Astrocyte (in vitro differentiated cells and primary cell): ENCODE measurements at regions not wholly inside any gene's neighbourhood (a gene's known extent, or its start where the extent isn't known, plus 50 kb on each side); places are given as distances from the start of the nearest gene placed in this dataset.
"Not testable (repeated sequence)": the region's sequence is repeated elsewhere in the genome, so short reads cannot be mapped to it uniquely, and the experiment has no call there.

ENCODE experiments used
- DNase-seq: peaks from one replicate; pipeline ENCODE4 v3.0.0-alpha.2; 2010; ENCODE audit warnings: low read depth
- FAIRE-seq: peaks from 2 replicates; lab custom pipeline; 2011; peaks lifted over from hg19 to GRCh38; lab: Jason Lieb, UNC
- H2AFZ ChIP-seq: 2 replicates; pipeline ENCODE4 v1.6.0; 2012; ENCODE audit warnings: low read depth, low read length, inconsistent platforms
- H3K27ac ChIP-seq: 2 replicates; pipeline ENCODE4 v1.5.1; 2011; ENCODE audit warnings: low read depth, low read length, inconsistent platforms
- H3K27me3 ChIP-seq: 2 replicates; pipeline ENCODE4 v1.6.0; 2011; ENCODE audit warnings: low read length, inconsistent platforms; ENCODE audit not compliant: insufficient read depth
- H3K36me3 ChIP-seq: 2 replicates; pipeline ENCODE4 v1.5.1; 2011; ENCODE audit warnings: low read length, inconsistent platforms; ENCODE audit not compliant: insufficient read depth
- H3K4me1 ChIP-seq: 2 replicates; pipeline ENCODE4 v1.5.1; 2011; ENCODE audit warnings: low read length, inconsistent platforms; ENCODE audit not compliant: insufficient read depth
- H3K4me2 ChIP-seq: 2 replicates; pipeline ENCODE4 v1.6.0; 2012; ENCODE audit warnings: low read length, inconsistent platforms
- H3K4me3 ChIP-seq: 2 replicates; pipeline ENCODE4 v1.5.1; 2011; ENCODE audit warnings: low read depth, mild to moderate bottlenecking, low read length, inconsistent platforms; ENCODE audit not compliant: insufficient read depth
- H3K79me2 ChIP-seq: 2 replicates; pipeline ENCODE4 v1.6.0; 2012; ENCODE audit warnings: mild to moderate bottlenecking, low read length, inconsistent platforms; ENCODE audit not compliant: insufficient read depth
- H3K9ac ChIP-seq: 2 replicates; pipeline ENCODE4 v1.6.0; 2012; ENCODE audit warnings: mild to moderate bottlenecking, low read length, inconsistent platforms
- H3K9me3 ChIP-seq: 2 replicates; pipeline ENCODE4 v1.5.1; 2012; ENCODE audit warnings: low read depth, mild to moderate bottlenecking, low read length, inconsistent platforms; ENCODE audit not compliant: insufficient read depth
- H4K20me1 ChIP-seq: 2 replicates; pipeline ENCODE4 v1.6.0; 2012; ENCODE audit warnings: low read length, inconsistent platforms; ENCODE audit not compliant: insufficient read depth
- H3K27ac Mint-ChIP-seq: one replicate; pipeline ENCODE4 v1.8.0; 2021; ENCODE audit warnings: mild to moderate bottlenecking, mixed read lengths; ENCODE audit not compliant: unreplicated experiment
- H3K27me3 Mint-ChIP-seq: one replicate; pipeline ENCODE4 v1.8.0; 2021; ENCODE audit warnings: low read depth, mixed read lengths; ENCODE audit not compliant: unreplicated experiment
- H3K36me3 Mint-ChIP-seq: one replicate; pipeline ENCODE4 v1.8.0; 2021; ENCODE audit warnings: low read depth, mixed read lengths; ENCODE audit not compliant: unreplicated experiment
- H3K4me1 Mint-ChIP-seq: one replicate; pipeline ENCODE4 v1.8.0; 2021; ENCODE audit warnings: low read depth, mixed read lengths; ENCODE audit not compliant: unreplicated experiment
- H3K4me3 Mint-ChIP-seq: one replicate; pipeline ENCODE4 v1.8.0; 2021; ENCODE audit warnings: mild to moderate bottlenecking, moderate library complexity, mixed read lengths; ENCODE audit not compliant: unreplicated experiment
- H3K9me3 Mint-ChIP-seq: one replicate; pipeline ENCODE4 v1.8.0; 2021; ENCODE audit warnings: mild to moderate bottlenecking, mixed read lengths; ENCODE audit not compliant: unreplicated experiment
- EZH2 ChIP-seq: IDR thresholded peaks from 2 replicates; pipeline ENCODE4 v1.6.1; 2012; ENCODE audit warnings: mild to moderate bottlenecking, low read length, inconsistent platforms; ENCODE audit not compliant: insufficient read depth
- TF ChIP-seq, protein P1 (sequence below): IDR thresholded peaks from 2 replicates; pipeline ENCODE4 v1.5.1; 2011; ENCODE audit warnings: low read depth, mild to moderate bottlenecking, inconsistent platforms, low read length, moderate library complexity; ENCODE audit not compliant: insufficient read depth

DNA sequence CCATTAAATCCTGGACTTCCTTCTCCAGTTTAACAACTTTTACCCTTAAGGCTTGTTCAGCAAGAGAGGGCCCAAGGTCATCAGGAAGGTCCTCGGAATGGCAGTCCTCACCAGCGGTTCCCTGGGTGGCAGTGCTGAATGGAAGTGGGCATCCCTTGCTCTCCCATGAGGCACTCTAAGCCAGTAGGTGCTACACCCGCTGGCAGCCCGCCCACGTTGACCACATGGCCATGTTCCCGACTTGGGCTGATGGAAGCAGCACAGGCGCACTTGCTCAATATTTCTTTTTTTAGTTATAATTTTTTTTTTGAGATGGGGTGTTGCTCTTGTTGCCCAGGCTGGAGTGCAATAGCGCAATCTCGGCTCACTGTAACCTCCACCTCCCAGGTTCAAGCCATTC lies 277.9 kb downstream of the ZC4H2 start:
- FAIRE-seq (no peak), DNase-seq (no peak)
- Histone ChIP-seq H3K4me1 (no peaks in the 10 kb centered on the region), H4K20me1 (no peaks in the 10 kb centered on the region), H3K27me3 (no peaks in the 10 kb centered on the region), H2AFZ (no peak overlapping the region), H3K4me2 (no peak overlapping the region), H3K27ac (no peak overlapping the region), H3K79me2 (no peaks in the 10 kb centered on the region), H3K9me3 (no peaks in the 10 kb centered on the region), H3K36me3 (no peaks in the 10 kb centered on the region), H3K4me3 (no peak overlapping the region), H3K9ac (no peak overlapping the region)
- Mint-ChIP-seq H3K4me1 (no peaks in the 10 kb centered on the region), H3K9me3 (peaks cover 2% of the 10 kb centered on the region), H3K27me3 (no peaks in the 10 kb centered on the region), H3K4me3 (no peak overlapping the region), H3K27ac (no peak overlapping the region), H3K36me3 (no peaks in the 10 kb centered on the region)
- TF ChIP-seq, protein P1, sequence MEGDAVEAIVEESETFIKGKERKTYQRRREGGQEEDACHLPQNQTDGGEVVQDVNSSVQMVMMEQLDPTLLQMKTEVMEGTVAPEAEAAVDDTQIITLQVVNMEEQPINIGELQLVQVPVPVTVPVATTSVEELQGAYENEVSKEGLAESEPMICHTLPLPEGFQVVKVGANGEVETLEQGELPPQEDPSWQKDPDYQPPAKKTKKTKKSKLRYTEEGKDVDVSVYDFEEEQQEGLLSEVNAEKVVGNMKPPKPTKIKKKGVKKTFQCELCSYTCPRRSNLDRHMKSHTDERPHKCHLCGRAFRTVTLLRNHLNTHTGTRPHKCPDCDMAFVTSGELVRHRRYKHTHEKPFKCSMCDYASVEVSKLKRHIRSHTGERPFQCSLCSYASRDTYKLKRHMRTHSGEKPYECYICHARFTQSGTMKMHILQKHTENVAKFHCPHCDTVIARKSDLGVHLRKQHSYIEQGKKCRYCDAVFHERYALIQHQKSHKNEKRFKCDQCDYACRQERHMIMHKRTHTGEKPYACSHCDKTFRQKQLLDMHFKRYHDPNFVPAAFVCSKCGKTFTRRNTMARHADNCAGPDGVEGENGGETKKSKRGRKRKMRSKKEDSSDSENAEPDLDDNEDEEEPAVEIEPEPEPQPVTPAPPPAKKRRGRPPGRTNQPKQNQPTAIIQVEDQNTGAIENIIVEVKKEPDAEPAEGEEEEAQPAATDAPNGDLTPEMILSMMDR: no peak
- TF ChIP-seq EZH2: no peak

DNA sequence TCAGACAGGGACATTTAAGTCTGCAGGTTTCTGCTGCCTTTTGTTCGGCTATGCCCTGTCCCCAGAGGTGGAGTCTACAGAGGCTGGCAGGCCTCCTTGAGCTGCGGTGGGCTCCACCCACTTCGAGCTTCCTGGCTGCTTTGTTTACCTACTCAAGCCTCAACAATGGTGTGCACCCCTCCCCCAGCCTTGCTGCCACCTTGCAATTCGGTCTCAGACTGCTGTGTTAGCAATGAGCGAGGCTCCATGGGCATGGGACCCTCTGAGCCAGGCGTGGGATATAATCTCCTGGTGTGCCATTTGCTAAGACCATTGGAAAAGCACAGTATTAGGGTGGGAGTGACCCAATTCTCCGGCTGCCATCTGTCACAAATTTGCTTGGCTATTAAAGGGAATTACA lies 280.9 kb downstream of the ZC4H2 start:
- DNase-seq, H3K4me3 ChIP-seq, H3K27ac ChIP-seq, H3K9me3 Mint-ChIP-seq, H2AFZ ChIP-seq, H3K79me2 ChIP-seq, H3K9ac ChIP-seq, H3K27ac Mint-ChIP-seq, H4K20me1 ChIP-seq, H3K36me3 Mint-ChIP-seq, FAIRE-seq, H3K4me1 ChIP-seq, H3K4me2 ChIP-seq, H3K27me3 ChIP-seq, H3K4me3 Mint-ChIP-seq, H3K9me3 ChIP-seq, H3K4me1 Mint-ChIP-seq, H3K27me3 Mint-ChIP-seq, H3K36me3 ChIP-seq: not testable (repeated sequence)

DNA sequence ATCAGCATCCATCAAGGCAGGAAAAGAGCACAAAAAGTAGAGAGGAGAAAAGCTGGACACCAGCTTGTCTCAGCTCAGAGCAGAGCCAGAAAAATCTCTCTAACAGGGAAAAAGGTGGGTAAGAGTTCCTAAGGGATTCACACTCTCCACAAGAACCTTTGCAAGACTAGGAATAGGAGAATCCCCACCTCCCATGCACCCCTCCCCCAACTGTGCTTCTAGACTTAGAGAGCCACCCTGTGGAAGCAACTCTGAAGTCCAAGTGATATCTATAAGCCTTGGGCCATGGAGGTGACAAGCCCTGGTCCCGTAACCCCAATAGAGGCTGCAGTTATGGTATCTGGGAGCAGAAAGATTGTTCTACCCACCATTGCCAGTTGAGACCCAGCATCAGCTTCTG lies 267.6 kb upstream of the MTMR8 start:
- Histone ChIP-seq H3K4me1 (no peaks in the 10 kb centered on the region), H4K20me1 (no peaks in the 10 kb centered on the region), H3K4me3 (no peak overlapping the region), H3K79me2 (no peaks in the 10 kb centered on the region), H3K27me3 (no peaks in the 10 kb centered on the region), H3K9ac (no peak overlapping the region), H3K36me3 (no peaks in the 10 kb centered on the region), H2AFZ (no peak overlapping the region), H3K9me3 (no peaks in the 10 kb centered on the region), H3K27ac (no peak overlapping the region), H3K4me2 (no peak overlapping the region)
- H3K4me1 Mint-ChIP-seq: no peaks in the 10 kb centered on the region
- H3K27ac Mint-ChIP-seq: no peak overlapping the region
- TF ChIP-seq, protein P1: no peak
- TF ChIP-seq EZH2: no peak
- no peaks in the 10 kb centered on the region for H3K36me3 Mint-ChIP-seq
- peaks cover 3% of the 10 kb centered on the region for H3K9me3 Mint-ChIP-seq
- no peak overlapping the region for H3K4me3 Mint-ChIP-seq
- DNase-seq (no peak), FAIRE-seq (no peak)
- H3K27me3 Mint-ChIP-seq: no peaks in the 10 kb centered on the region

DNA sequence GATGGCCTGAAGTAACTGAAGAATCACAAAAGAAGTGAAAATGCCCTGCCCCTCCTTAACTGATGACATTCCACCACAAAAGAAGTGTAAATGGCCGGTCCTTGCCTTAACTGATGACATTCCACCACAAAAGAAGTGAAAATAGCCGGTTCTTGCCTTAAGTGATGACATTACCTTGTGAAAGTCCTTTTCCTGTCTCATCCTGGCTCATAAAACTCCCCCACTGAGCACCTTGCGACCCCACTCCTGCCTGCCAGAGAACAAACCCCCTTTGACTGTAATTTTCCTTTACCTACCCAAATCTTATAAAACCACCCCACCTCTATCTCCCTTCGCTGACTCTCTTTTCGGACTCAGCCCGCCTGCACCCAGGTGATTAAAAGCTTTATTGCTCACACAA lies 262.0 kb upstream of the MTMR8 start:
- H3K4me1 Mint-ChIP-seq, H3K36me3 Mint-ChIP-seq, H4K20me1 ChIP-seq, H3K9me3 Mint-ChIP-seq, H3K36me3 ChIP-seq, H3K27ac Mint-ChIP-seq, H3K4me3 ChIP-seq, H3K4me2 ChIP-seq, FAIRE-seq, DNase-seq, H3K27ac ChIP-seq, H3K79me2 ChIP-seq, H3K27me3 Mint-ChIP-seq, H3K4me3 Mint-ChIP-seq, H3K4me1 ChIP-seq, H3K9me3 ChIP-seq, H3K27me3 ChIP-seq, H2AFZ ChIP-seq, H3K9ac ChIP-seq: not testable (repeated sequence)
